ENCODE measurements at regions not wholly inside any gene's neighbourhood (a gene's known extent, or its start where the extent isn't known, plus 50 kb on each side); places are given as distances from the start of the nearest gene placed in this dataset.
A peak's percentile ranks its signal among the peaks of the same experiment; 100 is the strongest.
"Not testable (repeated sequence)": the region's sequence is repeated elsewhere in the genome, so short reads cannot be mapped to it uniquely, and the experiment has no call there.

DNA sequence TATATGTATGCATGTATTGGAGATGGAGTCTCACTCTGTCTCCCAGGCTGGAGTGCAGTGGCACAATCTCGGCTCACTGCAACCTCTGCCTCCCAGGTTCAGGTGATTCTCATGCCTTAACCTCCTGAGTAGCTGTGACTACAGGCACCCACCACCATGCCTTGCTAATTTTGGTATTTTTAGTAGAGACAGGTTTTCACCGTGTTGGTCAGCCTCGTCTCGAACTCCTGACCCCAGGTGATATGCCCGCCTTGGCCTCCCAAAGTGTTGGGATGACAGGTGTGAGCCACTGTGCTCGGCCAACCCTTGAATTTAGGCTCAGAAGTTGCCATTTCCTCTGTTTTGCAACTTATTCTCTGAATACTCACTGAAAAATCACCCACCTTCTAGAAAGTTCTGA is 4498.0 kb upstream of the OR11H1 start:
- not testable (repeated sequence) for H3K27ac ChIP-seq (ENCODE audit: low read depth, low read length); H3K36me3 Mint-ChIP-seq (ENCODE audit: low read depth); H3K4me3 ChIP-seq (ENCODE audit: low read length); H3K4me3 Mint-ChIP-seq; H3K36me3 ChIP-seq (ENCODE audit: control insufficient read depth, insufficient read depth, low read length); H3K27ac Mint-ChIP-seq; H3K27me3 ChIP-seq (ENCODE audit: control insufficient read depth, insufficient read depth, low read length, poor library complexity, severe bottlenecking); H3K9ac ChIP-seq (ENCODE audit: extremely low read depth, low read length, poor library complexity, severe bottlenecking); H3K27me3 Mint-ChIP-seq (ENCODE audit: insufficient read depth); H3K4me1 Mint-ChIP-seq; H3K4me1 ChIP-seq (ENCODE audit: control insufficient read depth, insufficient read depth, low read length)
- peaks cover 96% of the 10 kb centered on the region for H3K9me3 Mint-ChIP-seq
- DNase-seq = peak; percentile 28
- peaks cover 82% of the 10 kb centered on the region for H3K9me3 ChIP-seq (ENCODE audit: control insufficient read depth, low read length)
- 59 to 65% methylated on average over 5 to 6 of the region's 6 CpGs for WGBS, 2 experiments (ENCODE audit: insufficient coverage in 1 of 2, insufficient read length in 1 of 2)

DNA sequence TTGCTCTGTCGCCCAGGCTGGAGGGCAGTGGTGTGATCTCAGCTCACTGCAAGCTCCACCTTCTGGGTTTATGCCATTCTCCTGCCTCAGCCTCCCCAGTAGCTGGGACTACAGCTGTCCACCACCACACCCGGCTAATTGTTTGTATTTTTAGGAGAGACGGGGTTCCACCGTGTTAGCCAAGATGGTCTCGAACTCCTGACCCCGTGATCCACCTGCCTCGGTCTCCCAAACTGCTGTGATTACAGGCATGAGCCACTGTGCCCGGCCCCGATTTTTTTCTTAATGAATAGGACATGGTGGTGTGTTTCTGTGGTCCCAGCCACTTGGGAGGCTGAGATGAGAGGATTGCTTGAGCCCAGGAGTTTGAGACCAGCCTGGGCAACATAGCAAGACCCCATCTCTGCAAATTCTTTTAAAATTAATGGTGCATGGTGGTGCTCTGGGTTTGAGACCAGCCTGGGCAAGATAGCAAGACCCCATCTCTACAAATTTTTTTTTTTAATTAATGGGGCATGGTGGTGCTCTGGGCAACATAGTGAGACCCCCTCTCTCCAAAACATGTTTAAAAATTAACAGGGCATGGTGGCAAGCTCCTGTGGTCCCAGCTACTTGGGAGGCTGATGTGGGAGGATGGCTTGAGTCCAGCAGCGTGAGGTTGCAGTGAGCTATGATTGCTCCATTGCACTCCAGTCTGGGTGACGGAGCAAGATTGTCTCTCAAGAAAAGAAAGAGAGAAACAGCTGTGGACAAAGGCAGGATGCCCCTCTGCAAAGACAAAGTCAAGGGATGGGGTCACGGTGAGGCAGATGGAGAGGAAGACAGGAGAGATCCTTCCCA is 4497.2 kb upstream of the OR11H1 start:
- H3K27ac ChIP-seq (ENCODE audit: low read depth, low read length); H3K27ac Mint-ChIP-seq; H3K4me3 Mint-ChIP-seq; H3K4me1 Mint-ChIP-seq; H3K4me1 ChIP-seq (ENCODE audit: control insufficient read depth, insufficient read depth, low read length); H3K36me3 ChIP-seq (ENCODE audit: control insufficient read depth, insufficient read depth, low read length); H3K27me3 Mint-ChIP-seq (ENCODE audit: insufficient read depth); H3K9ac ChIP-seq (ENCODE audit: extremely low read depth, low read length, poor library complexity, severe bottlenecking); H3K27me3 ChIP-seq (ENCODE audit: control insufficient read depth, insufficient read depth, low read length, poor library complexity, severe bottlenecking): not testable (repeated sequence)
- H3K9me3 Mint-ChIP-seq = peaks cover 98% of the 10 kb centered on the region
- peaks cover 11% of the 10 kb centered on the region for H3K36me3 Mint-ChIP-seq (ENCODE audit: low read depth)
- 74 to 76% methylated on average over 10 to 12 of the region's 12 CpGs for WGBS, 2 experiments (ENCODE audit: insufficient coverage in 1 of 2, insufficient read length in 1 of 2)
- Histone ChIP-seq H3K4me3 (ENCODE audit: low read length) (peak overlapping the region; percentile 42), H3K9me3 (ENCODE audit: control insufficient read depth, low read length) (peaks cover 86% of the 10 kb centered on the region)
- DNase-seq = peak; percentile 17

DNA sequence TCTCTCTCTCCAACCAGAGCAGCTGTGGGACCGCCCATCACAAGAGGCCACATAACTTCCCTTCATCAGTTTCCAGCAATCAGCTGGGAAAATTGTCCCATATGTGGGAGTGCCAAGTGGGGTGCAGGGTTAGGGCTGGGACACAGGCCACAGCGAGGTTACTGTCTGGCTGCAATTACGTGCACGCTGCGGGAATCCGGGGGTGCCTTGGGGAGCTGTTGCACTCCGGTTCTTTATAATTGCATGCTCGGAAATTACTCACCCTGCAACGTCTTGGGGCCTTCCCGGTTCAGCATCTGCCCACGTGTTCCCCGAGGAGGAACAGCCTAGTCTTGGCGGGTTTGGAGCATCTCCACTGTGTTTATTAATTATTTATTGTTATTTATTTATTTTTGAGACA is 4495.9 kb upstream of the OR11H1 start:
- Histone ChIP-seq H3K4me3 (ENCODE audit: low read length) (peak overlapping the region; percentile 54), H3K9me3 (ENCODE audit: control insufficient read depth, low read length) (peaks cover 85% of the 10 kb centered on the region)
- not testable (repeated sequence) for H3K9ac ChIP-seq (ENCODE audit: extremely low read depth, low read length, poor library complexity, severe bottlenecking); H3K27ac ChIP-seq (ENCODE audit: low read depth, low read length); H3K4me3 Mint-ChIP-seq; H3K36me3 ChIP-seq (ENCODE audit: control insufficient read depth, insufficient read depth, low read length); H3K4me1 Mint-ChIP-seq; H3K4me1 ChIP-seq (ENCODE audit: control insufficient read depth, insufficient read depth, low read length); H3K27me3 ChIP-seq (ENCODE audit: control insufficient read depth, insufficient read depth, low read length, poor library complexity, severe bottlenecking); H3K27ac Mint-ChIP-seq; H3K27me3 Mint-ChIP-seq (ENCODE audit: insufficient read depth)
- 81% methylated on average over 11 to 13 of the region's 13 CpGs for WGBS, 2 experiments (ENCODE audit: insufficient coverage in 1 of 2, insufficient read length in 1 of 2)
- DNase-seq = peak; percentile 22
- peaks cover 98% of the 10 kb centered on the region for H3K9me3 Mint-ChIP-seq
- peaks cover 11% of the 10 kb centered on the region for H3K36me3 Mint-ChIP-seq (ENCODE audit: low read depth)

DNA sequence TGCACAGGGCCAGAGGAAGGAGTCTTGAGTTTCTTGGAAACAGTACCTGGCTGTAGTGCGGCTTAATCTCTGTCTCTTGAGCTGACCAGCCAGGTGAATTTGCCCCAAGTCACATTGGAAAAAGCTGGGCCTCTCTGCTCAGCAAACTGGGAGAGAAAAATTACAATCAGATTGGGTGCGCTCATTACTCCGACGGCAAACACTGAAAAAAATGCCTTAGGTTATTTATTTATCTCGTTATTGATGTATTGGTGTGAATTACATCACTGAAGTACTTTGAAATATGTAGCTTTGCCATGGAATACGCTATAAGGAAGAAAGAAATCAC is 4493.4 kb upstream of the OR11H1 start:
- Mint-ChIP-seq H3K36me3 (ENCODE audit: low read depth) (peaks cover 15% of the 10 kb centered on the region), H3K9me3 (peaks cover 98% of the 10 kb centered on the region)
- not testable (repeated sequence) for H3K27ac ChIP-seq (ENCODE audit: low read depth, low read length); H3K36me3 ChIP-seq (ENCODE audit: control insufficient read depth, insufficient read depth, low read length); H3K27me3 ChIP-seq (ENCODE audit: control insufficient read depth, insufficient read depth, low read length, poor library complexity, severe bottlenecking); H3K27ac Mint-ChIP-seq; H3K27me3 Mint-ChIP-seq (ENCODE audit: insufficient read depth); H3K4me1 ChIP-seq (ENCODE audit: control insufficient read depth, insufficient read depth, low read length); H3K4me1 Mint-ChIP-seq; H3K4me3 Mint-ChIP-seq; H3K9ac ChIP-seq (ENCODE audit: extremely low read depth, low read length, poor library complexity, severe bottlenecking)
- DNase-seq = peak; percentile 31
- peak overlapping the region; percentile 1 for H3K4me3 ChIP-seq (ENCODE audit: low read length)
- 41 to 61% methylated on average over 6 of the region's 6 CpGs for WGBS, 2 experiments (ENCODE audit: insufficient coverage in 1 of 2, insufficient read length in 1 of 2)
- H3K9me3 ChIP-seq (ENCODE audit: control insufficient read depth, low read length) = peaks cover 85% of the 10 kb centered on the region

DNA sequence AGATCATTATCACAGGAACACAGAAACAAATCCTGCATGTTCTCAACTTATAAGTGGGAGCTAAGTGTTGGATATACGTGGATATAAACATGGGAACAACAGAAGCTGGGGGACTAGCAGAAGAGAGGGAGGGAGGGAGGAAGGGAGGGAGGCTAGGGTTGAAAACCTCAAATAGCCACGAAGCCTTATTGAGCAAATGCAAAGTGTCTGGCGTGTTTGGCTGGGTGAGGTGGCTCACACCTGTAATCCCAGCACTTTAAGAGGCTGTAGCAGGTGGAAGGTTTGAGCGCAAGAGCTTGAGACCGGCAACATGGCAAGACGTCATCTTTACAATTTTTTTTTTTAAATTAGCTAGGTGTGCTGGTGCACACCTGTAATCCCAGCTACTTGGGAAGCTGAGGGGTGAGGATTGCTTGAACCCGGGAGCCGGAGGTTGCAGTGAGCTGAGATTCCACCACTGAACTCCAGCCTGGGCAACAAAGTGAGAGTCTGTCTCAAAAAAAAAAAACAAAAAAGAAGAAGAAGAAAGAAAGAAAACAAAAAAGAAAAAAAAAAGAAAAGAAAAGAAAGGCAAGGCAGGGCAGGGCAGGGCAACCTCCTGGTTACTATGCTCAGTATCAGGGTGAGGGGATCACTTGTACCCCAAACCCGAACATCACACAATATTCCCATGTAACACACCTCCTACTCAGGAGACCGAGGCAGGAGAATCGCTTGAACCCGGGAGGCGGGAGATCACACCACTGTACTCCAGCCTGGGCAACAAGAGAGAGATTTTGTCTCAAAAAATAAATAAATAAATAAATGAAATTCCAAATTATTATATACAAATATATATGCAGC is 4492.7 kb upstream of the OR11H1 start:
- H3K27ac ChIP-seq (ENCODE audit: low read depth, low read length); H3K27me3 Mint-ChIP-seq (ENCODE audit: insufficient read depth); H3K27ac Mint-ChIP-seq; H3K4me1 Mint-ChIP-seq; H3K9ac ChIP-seq (ENCODE audit: extremely low read depth, low read length, poor library complexity, severe bottlenecking); H3K4me3 Mint-ChIP-seq; H3K4me1 ChIP-seq (ENCODE audit: control insufficient read depth, insufficient read depth, low read length); H3K27me3 ChIP-seq (ENCODE audit: control insufficient read depth, insufficient read depth, low read length, poor library complexity, severe bottlenecking); H3K36me3 ChIP-seq (ENCODE audit: control insufficient read depth, insufficient read depth, low read length): not testable (repeated sequence)
- H3K4me3 ChIP-seq (ENCODE audit: low read length) = peak overlapping the region; percentile 1
- peaks cover 98% of the 10 kb centered on the region for H3K9me3 Mint-ChIP-seq
- H3K9me3 ChIP-seq (ENCODE audit: control insufficient read depth, low read length) = peaks cover 85% of the 10 kb centered on the region
- WGBS, 2 experiments (ENCODE audit: insufficient coverage in 1 of 2, insufficient read length in 1 of 2) = 74 to 75% methylated on average over 13 of the region's 13 CpGs
- peak; percentile 36 for DNase-seq
- peaks cover 17% of the 10 kb centered on the region for H3K36me3 Mint-ChIP-seq (ENCODE audit: low read depth)

DNA sequence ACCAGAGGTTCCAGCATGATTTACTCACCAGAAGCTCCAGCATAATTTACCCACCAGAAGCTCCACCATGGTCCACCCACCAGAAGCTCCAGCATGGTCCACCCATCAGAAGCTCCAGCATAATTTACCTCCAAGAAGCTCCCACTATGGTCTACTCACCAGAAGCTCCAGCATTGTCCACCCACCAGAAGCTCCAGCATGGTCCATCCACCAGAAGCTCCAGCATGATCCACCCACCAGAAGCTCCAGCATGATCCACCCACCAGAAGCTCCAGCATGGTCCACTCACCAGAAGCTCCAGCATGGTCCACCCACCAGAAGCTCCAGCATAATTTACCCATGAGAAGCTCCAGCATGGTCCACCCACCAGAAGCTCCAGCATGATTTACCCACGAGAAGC is 4490.7 kb upstream of the OR11H1 start:
- not testable (repeated sequence) for H3K27me3 ChIP-seq (ENCODE audit: control insufficient read depth, insufficient read depth, low read length, poor library complexity, severe bottlenecking); H3K4me3 Mint-ChIP-seq; H3K27ac ChIP-seq (ENCODE audit: low read depth, low read length); H3K9ac ChIP-seq (ENCODE audit: extremely low read depth, low read length, poor library complexity, severe bottlenecking); H3K4me1 Mint-ChIP-seq; H3K27me3 Mint-ChIP-seq (ENCODE audit: insufficient read depth); H3K36me3 ChIP-seq (ENCODE audit: control insufficient read depth, insufficient read depth, low read length); H3K4me1 ChIP-seq (ENCODE audit: control insufficient read depth, insufficient read depth, low read length); H3K27ac Mint-ChIP-seq
- Mint-ChIP-seq H3K9me3 (peaks cover 97% of the 10 kb centered on the region), H3K36me3 (ENCODE audit: low read depth) (peaks cover 15% of the 10 kb centered on the region)
- Histone ChIP-seq H3K9me3 (ENCODE audit: control insufficient read depth, low read length) (peaks cover 83% of the 10 kb centered on the region), H3K4me3 (ENCODE audit: low read length) (peak overlapping the region; percentile 43)
- WGBS, 2 experiments (ENCODE audit: insufficient coverage in 1 of 2, insufficient read length in 1 of 2) = 63% methylated on average over 1 of the region's 1 CpG; no CpG with 5 or more reads in 1 of the 2 experiments
- DNase-seq = peak; percentile 15
